HG03565 (cell line): ENCODE measurements at regions not wholly inside any gene's neighbourhood (a gene's known extent, or its start where the extent isn't known, plus 50 kb on each side); places are given as distances from the start of the nearest gene placed in this dataset.

Source experiments
- ATAC-seq: cut with Tn5 transposase; IDR thresholded peaks from one replicate; pipeline ENCODE4 v1.9.1; 2021; ENCODE audit warnings: mild to moderate bottlenecking, moderate library complexity; ENCODE audit not compliant: unreplicated experiment

GRCh38 chr5:128870923-128871322 lies 94.4 kb upstream of the SLC27A6 start:
- no peak for ATAC-seq

DNA sequence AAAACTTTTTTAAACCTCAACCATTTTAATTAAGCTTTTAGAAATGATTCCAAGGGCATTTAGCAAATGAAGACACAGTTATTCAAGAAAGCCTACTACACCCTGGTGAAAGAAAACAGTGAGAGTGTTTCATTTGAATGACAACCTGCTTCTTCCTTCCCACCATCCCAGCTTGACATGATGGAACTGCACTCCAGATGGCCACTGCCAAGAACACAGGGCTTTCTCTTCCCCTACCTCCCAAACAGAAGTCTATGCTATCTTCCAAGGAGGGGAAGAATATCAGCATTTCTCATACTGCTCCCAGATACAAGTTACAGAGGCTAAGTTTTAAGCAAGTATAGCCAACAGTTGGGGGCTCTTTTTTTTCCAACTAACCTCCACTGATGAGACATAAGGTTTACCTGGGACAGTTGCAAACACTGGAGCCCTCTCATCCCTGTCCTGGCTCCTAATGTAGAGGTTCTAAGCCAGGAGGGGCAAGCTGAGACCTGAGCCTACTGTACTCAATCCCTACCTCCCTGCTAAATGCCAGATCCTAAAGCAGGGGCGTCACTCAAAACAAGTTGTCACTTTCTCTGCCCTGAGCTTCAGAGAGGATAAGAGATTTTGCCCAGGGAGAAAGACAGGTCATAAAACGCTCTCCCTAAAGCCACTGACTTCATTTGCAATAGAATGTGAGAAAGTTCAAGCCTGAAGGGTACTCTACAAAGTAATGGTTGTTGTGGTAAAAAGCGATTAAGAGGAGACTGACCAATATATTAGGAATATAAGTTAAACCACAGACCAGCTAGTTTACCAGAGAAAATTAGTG lies 88.5 kb upstream of the SLC27A6 start:
- no peak for ATAC-seq

- no peak for ATAC-seq
These were observed 87.8 kb upstream of the SLC27A6 start for GRCh38 chr5:128877476-128877875.

GRCh38 chr5:128881502-128882018 lies 83.7 kb upstream of the SLC27A6 start:
- no peak for ATAC-seq

DNA sequence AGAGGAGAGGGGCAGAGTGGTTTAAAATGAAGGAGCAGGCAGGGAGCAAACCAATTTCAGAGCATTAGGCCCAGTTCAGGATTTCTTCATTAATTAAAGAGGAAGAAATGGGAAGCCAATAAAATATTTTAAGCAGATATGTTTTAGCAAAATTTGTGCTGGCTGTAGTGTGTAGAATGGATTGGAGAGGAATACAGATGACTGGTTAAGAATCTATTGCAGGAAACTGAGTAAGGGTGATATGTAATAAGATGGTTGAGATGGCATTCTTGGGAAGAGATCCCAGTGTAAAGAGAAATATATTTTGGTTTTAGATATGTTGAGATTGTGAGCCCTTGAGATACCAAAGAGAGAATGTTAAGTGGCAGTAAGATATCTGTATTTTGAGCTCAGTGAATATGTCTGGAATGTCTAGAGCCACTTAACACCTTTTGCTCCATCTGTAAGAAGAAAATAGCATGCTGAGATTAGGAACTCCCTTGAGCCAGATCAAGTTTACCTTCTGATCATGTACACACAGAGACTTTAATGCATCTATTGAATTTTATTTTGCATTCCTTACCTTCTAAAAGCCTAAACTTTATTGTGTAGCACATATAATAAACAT lies 79.5 kb upstream of the SLC27A6 start:
- no peak for ATAC-seq

GRCh38 chr5:128895122-128895521 lies 70.2 kb upstream of the SLC27A6 start:
- ATAC-seq = no peak

DNA sequence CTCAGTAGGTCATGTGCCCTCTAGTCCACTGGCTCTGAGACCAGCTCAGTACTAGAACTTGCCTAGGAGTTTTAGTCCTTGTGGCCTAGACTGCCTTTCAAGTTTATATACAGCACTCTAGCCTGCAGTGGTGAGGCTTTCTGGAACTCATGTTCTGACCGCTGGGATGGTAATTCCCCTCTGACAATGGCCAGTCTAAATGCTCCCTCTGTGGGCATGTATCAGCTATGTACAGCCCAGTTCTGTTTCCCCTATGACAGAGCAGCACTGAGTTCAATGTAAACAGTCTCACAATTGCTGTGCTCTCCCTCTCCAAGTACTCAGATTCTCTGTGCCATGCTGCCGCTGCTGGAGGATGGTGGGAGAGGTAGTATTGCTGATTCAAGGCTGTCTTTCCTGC lies 68.6 kb upstream of the SLC27A6 start:
- no peak for ATAC-seq

GRCh38 chr5:128903550-128903949 lies 61.7 kb upstream of the SLC27A6 start:
- ATAC-seq = no peak

- no peak for ATAC-seq
These were observed 60.3 kb upstream of the SLC27A6 start for GRCh38 chr5:128904805-128905567.

DNA sequence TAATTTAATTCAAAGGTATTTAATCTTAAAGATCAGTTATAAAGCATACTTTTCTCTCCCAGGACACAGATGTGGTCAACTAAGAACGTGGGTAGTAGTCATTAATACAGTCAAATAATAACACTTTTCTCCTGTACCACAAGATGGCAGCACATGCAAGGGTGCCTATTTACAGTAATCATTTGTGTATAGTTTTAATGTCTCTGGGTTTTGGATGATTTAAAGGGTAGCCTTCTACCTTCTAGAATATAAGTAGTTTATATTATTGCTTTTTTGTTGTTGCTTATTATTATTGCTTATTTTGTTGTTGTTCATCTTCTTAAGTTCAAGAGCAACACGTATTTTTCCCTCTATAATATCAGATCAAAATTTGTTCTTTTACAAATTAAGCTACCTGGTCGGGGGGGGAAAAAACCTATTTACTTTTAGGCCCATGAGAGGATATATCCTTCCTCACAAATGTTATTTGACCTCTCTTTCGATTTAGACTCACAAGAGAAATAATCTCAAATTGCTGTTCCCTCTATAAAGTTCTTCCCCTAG lies 59.6 kb upstream of the SLC27A6 start:
- ATAC-seq = peak; percentile 97

GRCh38 chr5:128913551-128913950 lies 51.7 kb upstream of the SLC27A6 start:
- peak; percentile 95 for ATAC-seq
